Spinal cord (tissue), 9 donors: ENCODE measurements at regions not wholly inside any gene's neighbourhood (a gene's known extent, or its start where the extent isn't known, plus 50 kb on each side); places are given as distances from the start of the nearest gene placed in this dataset.

Experiments
- DNase-seq, 6 donors: peaks; one replicate each; pipeline versions ENCODE4 v3.0.0 to v3.0.0-alpha.2; 2013 to 2015; ENCODE audit warnings: low spot score in 6 of 6, low read depth in 4 of 6
- H3K27ac ChIP-seq: one replicate; pipeline ENCODE4 v1.5.1; 2013; ENCODE audit warnings: low read depth, low read length, control low read depth
- H3K27me3 ChIP-seq: one replicate; pipeline ENCODE4 v1.6.1; 2013; ENCODE audit warnings: low read length; ENCODE audit not compliant: control insufficient read depth, insufficient read depth
- H3K36me3 ChIP-seq: one replicate; pipeline ENCODE4 v1.6.1; 2013; ENCODE audit warnings: low read length; ENCODE audit not compliant: control insufficient read depth, insufficient read depth
- H3K4me1 ChIP-seq: one replicate; pipeline ENCODE4 v1.6.1; 2013; ENCODE audit warnings: low read length; ENCODE audit not compliant: control insufficient read depth, insufficient read depth
- H3K4me3 ChIP-seq: one replicate; pipeline ENCODE4 v1.5.1; 2013; ENCODE audit warnings: low read depth, low read length, control low read depth
- H3K9me3 ChIP-seq: one replicate; pipeline ENCODE4 v1.6.1; 2013; ENCODE audit warnings: low read length; ENCODE audit not compliant: control insufficient read depth, insufficient read depth
- WGBS: methylation state at CpG from one replicate; pipeline ENCODE4 v1.1.5; 2013; ENCODE audit warnings: missing lambda C conversion rate; ENCODE audit not compliant: insufficient coverage; 5-methylcytosine and 5-hydroxymethylcytosine counted together
- donor health status: healthy.

DNA sequence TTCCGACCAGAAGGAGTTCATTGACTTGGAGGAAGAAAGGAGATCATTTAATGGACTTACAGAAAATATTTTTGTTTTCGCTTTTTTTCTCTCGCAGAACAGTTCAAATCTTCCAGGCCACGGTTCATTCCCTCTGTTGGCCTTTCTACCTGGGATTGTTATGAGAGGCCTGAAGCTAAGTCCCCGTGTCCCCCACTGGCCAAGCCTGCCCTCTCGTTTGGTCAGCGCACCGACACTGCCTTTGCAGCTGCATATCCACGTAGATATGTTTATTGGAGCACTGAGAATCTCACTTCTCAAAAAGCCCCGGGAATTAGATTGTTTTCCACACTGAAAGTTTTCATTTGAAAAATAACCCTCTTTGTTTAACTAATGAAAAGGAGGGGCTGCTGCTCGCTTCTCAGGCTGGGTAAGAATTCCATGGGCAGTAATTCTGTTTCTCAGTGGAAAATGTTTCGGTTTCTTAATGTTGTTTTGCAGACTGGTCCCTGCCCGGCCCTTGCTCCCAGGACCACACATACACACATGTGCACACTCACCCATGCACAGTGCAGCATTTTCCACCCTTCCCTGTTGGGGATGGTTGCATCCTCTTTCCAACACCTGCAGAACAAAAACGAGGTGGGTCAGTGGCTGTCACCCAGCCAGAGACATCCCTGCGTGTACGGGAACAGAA, 655.7 kb downstream of the BNC2 start:
- peak in 1 of 6 donors; percentile 47 for DNase-seq
- H3K36me3 ChIP-seq: no peaks in the 10 kb centered on the region
- H3K27me3 ChIP-seq: peaks cover 3% of the 10 kb centered on the region
- no peaks in the 10 kb centered on the region for H3K9me3 ChIP-seq
- WGBS: 72% methylated on average over 5 of the region's 16 CpGs
- H3K27ac ChIP-seq: peak overlapping the region; percentile 54
- no peak overlapping the region for H3K4me3 ChIP-seq
- peaks cover 13% of the 10 kb centered on the region for H3K4me1 ChIP-seq

DNA sequence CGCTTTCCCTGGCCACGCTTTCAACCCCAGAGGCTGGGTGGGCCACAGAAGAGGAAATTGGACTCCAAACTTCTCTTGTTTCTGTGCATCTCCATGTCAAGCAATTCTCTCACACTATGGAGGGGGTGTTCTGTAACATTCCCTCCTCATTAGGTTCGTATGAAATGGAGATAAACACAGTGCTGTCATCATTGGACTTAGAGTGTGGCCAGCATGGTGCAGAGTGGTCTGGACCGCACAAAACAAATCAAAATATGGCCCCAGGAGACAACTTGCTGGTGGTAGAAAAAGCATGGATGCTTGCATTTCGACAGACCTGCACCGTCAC, 655.2 kb downstream of the BNC2 start:
- DNase-seq: no peak
- H3K36me3 ChIP-seq: no peaks in the 10 kb centered on the region
- H3K27ac ChIP-seq: no peak overlapping the region
- no peaks in the 10 kb centered on the region for H3K9me3 ChIP-seq
- 89% methylated on average over 3 of the region's 6 CpGs for WGBS
- H3K4me3 ChIP-seq: no peak overlapping the region
- peaks cover 13% of the 10 kb centered on the region for H3K4me1 ChIP-seq
- peaks cover 3% of the 10 kb centered on the region for H3K27me3 ChIP-seq

DNA sequence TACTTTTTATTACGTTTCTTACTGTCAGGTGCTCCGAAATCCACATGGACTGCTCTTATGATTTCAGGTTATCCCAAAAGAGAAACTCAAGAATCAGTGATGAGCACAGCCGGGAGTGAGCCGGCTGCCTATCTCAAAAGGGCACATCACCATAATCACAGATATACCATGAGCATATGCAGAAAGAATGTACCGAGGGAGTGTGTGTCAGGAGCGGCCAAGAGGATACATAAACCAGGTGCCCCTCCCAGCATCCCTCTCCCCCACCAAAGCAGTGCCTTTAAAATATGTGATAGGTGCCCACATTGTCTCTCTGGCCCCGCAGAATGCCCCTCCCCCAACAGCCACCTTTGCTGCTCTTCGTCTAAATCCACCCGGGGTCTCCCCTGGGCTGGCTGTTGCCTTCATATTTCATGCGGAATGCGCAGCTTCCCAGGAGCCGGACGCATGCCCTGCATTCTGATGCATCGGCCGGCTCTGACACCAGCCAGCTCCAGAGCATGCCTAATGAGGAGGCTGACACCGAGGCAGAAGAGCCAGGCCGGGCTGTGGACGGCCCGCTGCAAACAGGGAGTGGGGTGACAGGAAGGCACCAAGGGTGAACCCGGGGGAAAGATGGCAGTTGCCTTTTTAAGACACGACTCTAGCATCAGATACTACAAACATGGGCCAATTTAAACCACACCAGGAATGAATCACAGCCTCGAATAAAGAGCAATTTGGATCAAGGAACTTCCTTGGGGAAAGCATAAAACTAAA, 652.3 kb downstream of the BNC2 start:
- H3K4me1 ChIP-seq: peaks cover 16% of the 10 kb centered on the region
- WGBS: 41% methylated on average over 16 of the region's 22 CpGs
- no peaks in the 10 kb centered on the region for H3K9me3 ChIP-seq
- peaks cover 3% of the 10 kb centered on the region for H3K27me3 ChIP-seq
- H3K4me3 ChIP-seq: no peak overlapping the region
- H3K27ac ChIP-seq: no peak overlapping the region
- no peaks in the 10 kb centered on the region for H3K36me3 ChIP-seq
- peak in 2 of 6 donors; percentile 30 to 79 for DNase-seq

DNA sequence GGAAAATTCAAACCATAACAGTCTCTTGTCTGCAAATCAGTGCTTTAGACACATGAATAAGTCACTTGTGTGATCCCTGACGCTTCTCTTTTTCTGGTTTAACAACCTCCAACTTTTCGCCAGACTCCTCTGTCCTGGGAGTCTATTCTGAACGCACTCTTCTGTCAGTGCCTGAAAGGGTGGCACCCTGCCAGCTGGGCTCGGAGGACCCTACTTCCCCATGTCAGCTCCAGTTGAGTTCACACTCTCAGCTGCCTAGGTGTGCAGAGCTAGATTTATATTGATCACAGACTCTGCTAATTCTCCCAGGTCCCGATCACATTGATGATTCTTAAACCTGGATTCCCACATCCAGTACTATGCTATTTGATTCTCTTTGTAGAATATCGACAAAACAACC, 649.1 kb downstream of the BNC2 start:
- Histone ChIP-seq H3K36me3 (no peaks in the 10 kb centered on the region), H3K27me3 (peaks cover 3% of the 10 kb centered on the region), H3K4me3 (no peak overlapping the region), H3K4me1 (peaks cover 10% of the 10 kb centered on the region), H3K27ac (peak overlapping the region; percentile 13), H3K9me3 (no peaks in the 10 kb centered on the region)
- DNase-seq: peak in 2 of 6 donors; percentile 49 to 58
- WGBS: 52% methylated on average over 6 of the region's 6 CpGs

DNA sequence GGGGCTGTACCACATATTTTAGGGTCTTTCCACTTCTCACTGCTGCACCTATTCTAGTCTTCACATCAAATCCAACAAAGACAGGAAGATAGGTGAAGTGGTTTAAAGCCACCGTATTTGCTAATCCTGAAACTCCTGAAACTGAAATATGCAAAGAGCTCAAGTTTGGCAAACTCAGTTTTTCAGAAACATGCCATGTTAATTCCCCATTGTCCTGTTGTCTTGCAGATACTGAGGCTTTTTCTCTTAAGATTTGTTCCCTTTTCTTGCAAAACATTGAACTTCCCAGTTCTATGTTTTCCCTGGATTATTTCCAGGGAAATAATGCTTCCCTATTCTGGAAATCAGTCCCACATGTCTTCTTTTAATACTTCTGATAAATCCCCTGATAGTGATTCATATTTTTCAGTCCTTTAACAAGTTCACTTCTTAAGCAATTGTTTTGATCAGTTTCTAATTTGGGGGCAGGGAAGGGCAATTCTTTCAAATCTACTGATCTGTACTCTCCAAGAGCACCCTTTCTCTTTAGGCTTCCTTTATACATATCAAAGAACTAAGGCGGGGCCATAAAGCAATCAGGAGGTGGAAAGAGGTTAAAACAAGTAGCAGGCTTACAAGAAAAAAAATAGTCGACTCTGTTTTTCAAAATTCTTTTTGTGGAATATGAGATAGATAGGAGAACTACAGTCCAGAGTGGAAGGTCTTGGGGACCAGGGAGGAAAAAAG, 648.5 kb downstream of the BNC2 start:
- peak in 1 of 6 donors; percentile 30 for DNase-seq
- Histone ChIP-seq H3K4me1 (peaks cover 10% of the 10 kb centered on the region), H3K27me3 (peaks cover 3% of the 10 kb centered on the region), H3K9me3 (no peaks in the 10 kb centered on the region), H3K4me3 (no peak overlapping the region), H3K36me3 (no peaks in the 10 kb centered on the region), H3K27ac (peak overlapping the region; percentile 13)
- 75% methylated on average over 3 of the region's 3 CpGs for WGBS

DNA sequence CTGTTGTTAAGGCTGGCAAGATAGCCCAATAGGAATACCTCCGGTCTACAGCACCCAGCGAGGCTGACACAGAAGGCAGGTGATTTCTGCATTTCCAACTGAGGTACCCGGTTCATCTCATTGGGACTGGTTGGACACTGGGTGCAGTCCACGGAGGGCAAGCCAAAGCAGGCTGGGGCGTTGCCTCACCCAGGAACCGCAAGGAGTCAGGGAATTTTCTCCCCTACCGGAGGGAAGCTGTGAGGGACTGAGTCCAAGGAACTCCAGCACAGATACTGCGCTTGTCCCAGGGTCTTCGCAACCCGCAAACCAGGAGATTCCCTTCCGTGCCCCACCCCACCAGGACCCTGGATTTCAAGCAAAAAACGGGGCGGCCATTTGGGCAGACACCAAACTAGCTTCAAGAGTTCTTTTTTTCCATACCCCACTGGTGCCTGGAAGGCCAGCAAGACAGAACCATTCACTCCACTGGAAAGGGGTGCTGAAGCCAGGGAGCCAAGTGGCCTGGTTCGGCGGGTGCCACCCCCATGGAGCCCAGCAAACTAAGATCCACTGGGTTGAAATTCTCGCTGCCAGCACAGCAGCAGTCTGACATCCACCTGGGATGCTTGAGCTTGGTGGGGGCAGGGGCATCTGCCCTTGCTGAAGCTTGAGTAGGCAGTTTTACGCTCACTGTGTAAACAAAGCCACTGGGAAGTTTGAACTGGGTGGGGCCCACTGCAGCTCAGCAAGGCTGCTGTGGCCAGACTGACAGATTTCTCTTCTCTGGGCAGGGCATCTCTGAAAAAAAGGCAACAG, 647.2 kb downstream of the BNC2 start:
- no peak for DNase-seq

DNA sequence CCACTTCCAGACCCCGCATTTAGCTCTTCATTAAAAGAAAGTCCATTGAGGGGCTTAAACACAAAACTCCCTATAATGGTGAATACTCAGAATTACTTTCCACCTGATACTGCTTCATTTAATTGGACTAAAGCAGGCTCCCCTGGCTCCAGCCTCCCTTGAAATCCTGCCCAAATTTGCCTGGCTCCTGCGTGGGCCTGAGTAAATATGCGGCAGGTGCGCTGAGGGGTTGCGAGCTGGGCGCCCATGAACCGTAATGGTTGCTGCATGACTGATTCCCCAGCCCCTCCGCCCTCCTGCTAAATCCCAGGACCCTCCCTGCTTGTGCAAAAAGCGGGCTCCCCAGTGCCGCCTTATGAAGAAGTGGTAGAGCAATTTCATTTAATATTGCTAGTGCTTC, 639.7 kb downstream of the BNC2 start:
- H3K36me3 ChIP-seq: no peaks in the 10 kb centered on the region
- no peaks in the 10 kb centered on the region for H3K4me1 ChIP-seq
- no peak overlapping the region for H3K4me3 ChIP-seq
- no peak overlapping the region for H3K27ac ChIP-seq
- H3K9me3 ChIP-seq: peaks cover 2% of the 10 kb centered on the region
- 77% methylated on average over 4 of the region's 10 CpGs for WGBS
- DNase-seq: no peak
- H3K27me3 ChIP-seq: no peaks in the 10 kb centered on the region

More for the DNA sequence above, 647.2 kb downstream of the BNC2 start:
- H3K9me3 ChIP-seq: no peaks in the 10 kb centered on the region
- peaks cover 5% of the 10 kb centered on the region for H3K4me1 ChIP-seq
- no peak overlapping the region for H3K27ac ChIP-seq
- H3K4me3 ChIP-seq: no peak overlapping the region
- H3K36me3 ChIP-seq: no peaks in the 10 kb centered on the region
- WGBS: 96% methylated on average over 17 of the region's 17 CpGs
- no peaks in the 10 kb centered on the region for H3K27me3 ChIP-seq

DNA sequence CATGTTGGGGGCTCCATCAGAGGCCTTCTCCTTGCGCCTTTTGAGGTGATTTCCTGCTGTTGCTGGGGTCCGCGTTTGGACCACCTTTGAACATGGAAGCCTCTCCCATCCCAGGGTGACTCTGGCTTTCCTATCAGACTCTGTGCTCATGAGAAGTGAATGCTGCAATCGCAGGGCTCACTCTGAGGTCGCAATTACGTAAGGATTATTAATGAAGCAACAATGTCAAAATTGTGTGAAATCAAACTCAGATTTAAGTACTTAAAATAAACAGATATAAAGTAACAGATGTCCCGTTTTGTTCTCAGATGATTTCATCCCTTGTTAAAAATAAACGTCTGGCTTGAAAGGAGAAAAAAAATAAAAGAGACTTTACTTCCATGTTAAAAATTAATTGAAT, 634.2 kb downstream of the BNC2 start:
- no peak for DNase-seq
- no peaks in the 10 kb centered on the region for H3K27me3 ChIP-seq
- H3K4me1 ChIP-seq: no peaks in the 10 kb centered on the region
- no peaks in the 10 kb centered on the region for H3K36me3 ChIP-seq
- WGBS: 100% methylated on average over 1 of the region's 8 CpGs
- peaks cover 2% of the 10 kb centered on the region for H3K9me3 ChIP-seq
- no peak overlapping the region for H3K27ac ChIP-seq
- H3K4me3 ChIP-seq: no peak overlapping the region

DNA sequence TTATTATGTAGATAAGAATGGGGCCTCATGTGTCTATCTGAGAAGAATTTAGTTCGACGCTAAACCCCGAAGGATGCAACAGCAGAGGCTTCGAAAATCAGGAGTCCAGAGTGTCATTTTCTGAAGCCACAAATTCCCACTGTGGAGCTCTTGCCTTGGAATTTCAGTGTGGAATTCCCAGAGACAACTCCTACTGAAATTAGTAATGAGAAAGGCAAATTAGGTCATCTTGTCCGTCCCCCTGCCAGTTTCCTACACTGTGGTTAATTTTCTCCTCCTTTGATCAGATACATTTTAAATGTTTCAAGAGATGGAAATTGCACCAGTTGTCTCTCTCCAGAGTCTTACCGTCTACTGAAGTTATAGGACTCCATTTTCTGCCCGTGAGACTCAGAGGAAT, 633.6 kb downstream of the BNC2 start:
- WGBS: 91% methylated on average over 4 of the region's 7 CpGs
- H3K36me3 ChIP-seq: no peaks in the 10 kb centered on the region

More for the DNA sequence above, 633.6 kb downstream of the BNC2 start:
- H3K27me3 ChIP-seq: no peaks in the 10 kb centered on the region
- peaks cover 2% of the 10 kb centered on the region for H3K9me3 ChIP-seq
- H3K4me1 ChIP-seq: no peaks in the 10 kb centered on the region
- H3K4me3 ChIP-seq: no peak overlapping the region
- DNase-seq: no peak
- no peak overlapping the region for H3K27ac ChIP-seq
